Keratinocyte (primary cell): ENCODE measurements at regions not wholly inside any gene's neighbourhood (a gene's known extent, or its start where the extent isn't known, plus 50 kb on each side); places are given as distances from the start of the nearest gene placed in this dataset.

Experiments
- DNase-seq: peaks from one replicate; pipeline ENCODE4 v3.0.0-alpha.2; 2011; ENCODE audit warnings: low read depth, missing footprints, low spot score
- FAIRE-seq: peaks from 2 replicates; lab custom pipeline; 2011; peaks lifted over from hg19 to GRCh38; lab: Jason Lieb, UNC
- H2AFZ ChIP-seq: 2 replicates; pipeline ENCODE4 v1.6.0; 2012; ENCODE audit warnings: low read length, control low read depth, inconsistent platforms; ENCODE audit not compliant: control insufficient read depth
- H3K27ac ChIP-seq: 2 replicates; pipeline ENCODE4 v1.5.1; 2011; ENCODE audit warnings: low read length; ENCODE audit not compliant: control insufficient read depth, insufficient read depth
- H3K27me3 ChIP-seq: 3 replicates; pipeline ENCODE4 v1.6.0; 2011; ENCODE audit warnings: low read length; ENCODE audit not compliant: control insufficient read depth, insufficient read depth; ENCODE audit errors: extremely low read depth
- H3K36me3 ChIP-seq, 2 experiments: 2 replicates in 1 of 2; 3 replicates in 1 of 2; pipeline ENCODE4 v1.5.1; 2011; ENCODE audit warnings: low read length in 2 of 2, mild to moderate bottlenecking in 1 of 2; ENCODE audit not compliant: control insufficient read depth in 2 of 2, insufficient read depth in 2 of 2; ENCODE audit errors: extremely low read depth in 1 of 2
- H3K4me1 ChIP-seq: 3 replicates; pipeline ENCODE4 v1.5.1; 2011; ENCODE audit warnings: low read length; ENCODE audit not compliant: control insufficient read depth, insufficient read depth; ENCODE audit errors: extremely low read depth
- H3K4me2 ChIP-seq: 3 replicates; pipeline ENCODE4 v1.6.0; 2011; ENCODE audit warnings: low read depth, low read length; ENCODE audit not compliant: control insufficient read depth, insufficient read depth; ENCODE audit errors: extremely low read depth
- H3K4me3 ChIP-seq, 3 experiments: fragments of 200-600 bp in 1 of 3; sonication (generic) in 1 of 3; 2 replicates in 2 of 3; 3 replicates in 1 of 3; pipeline ENCODE4 v1.5.1; 2011 to 2016; ENCODE audit warnings: low read length in 3 of 3, mild to moderate bottlenecking in 3 of 3, control low read depth in 2 of 3, inconsistent platforms in 1 of 3, low read depth in 1 of 3, mixed read lengths in 1 of 3, mixed run types in 1 of 3, moderate library complexity in 1 of 3; ENCODE audit not compliant: control insufficient read depth in 2 of 3, insufficient read depth in 2 of 3; ENCODE audit errors: extremely low read depth in 1 of 3
- H3K79me2 ChIP-seq: 2 replicates; pipeline ENCODE4 v1.6.0; 2012; ENCODE audit warnings: low read length; ENCODE audit not compliant: control insufficient read depth, insufficient read depth
- H3K9ac ChIP-seq: 3 replicates; pipeline ENCODE4 v1.6.0; 2011; ENCODE audit warnings: low read length; ENCODE audit not compliant: control insufficient read depth, insufficient read depth; ENCODE audit errors: extremely low read depth
- H3K9me1 ChIP-seq: 3 replicates; pipeline ENCODE4 v1.6.0; 2011; ENCODE audit warnings: low read length; ENCODE audit not compliant: control insufficient read depth, insufficient read depth; ENCODE audit errors: extremely low read depth
- H3K9me3 ChIP-seq: 2 replicates; pipeline ENCODE4 v1.5.1; 2012; ENCODE audit warnings: low read depth, low read length; ENCODE audit not compliant: control insufficient read depth
- H4K20me1 ChIP-seq: 3 replicates; pipeline ENCODE4 v1.6.0; 2011; ENCODE audit warnings: low read length; ENCODE audit not compliant: control insufficient read depth, insufficient read depth; ENCODE audit errors: extremely low read depth
- CTCF ChIP-seq, 3 experiments: IDR thresholded peaks in 1 of 3; conservative IDR thresholded peaks in 1 of 3; optimal IDR thresholded peaks in 1 of 3; 2 replicates in 2 of 3; 3 replicates in 1 of 3; pipeline versions ENCODE3 to v1.5.1; 2011; ENCODE audit warnings: low read length in 3 of 3, mild to moderate bottlenecking in 3 of 3, moderate library complexity in 2 of 3, control low read depth in 1 of 3, inconsistent platforms in 1 of 3; ENCODE audit not compliant: insufficient read depth in 2 of 3; ENCODE audit errors: extremely low read depth in 1 of 3
- EZH2 ChIP-seq: IDR thresholded peaks from one replicate; pipeline ENCODE4 v1.6.1; 2012; ENCODE audit warnings: inconsistent platforms, mild to moderate bottlenecking, low read length, moderate library complexity
- dilution Hi-C: fragments of 300-500 bp; cut with MboI; formaldehyde crosslinking; loops from one replicate; pipeline ENCODE4 v1.7.0; 2020; ENCODE audit warnings: low sequenced_read_pairs; ENCODE audit not compliant: extremely low pct_ligation_motif_present

DNA sequence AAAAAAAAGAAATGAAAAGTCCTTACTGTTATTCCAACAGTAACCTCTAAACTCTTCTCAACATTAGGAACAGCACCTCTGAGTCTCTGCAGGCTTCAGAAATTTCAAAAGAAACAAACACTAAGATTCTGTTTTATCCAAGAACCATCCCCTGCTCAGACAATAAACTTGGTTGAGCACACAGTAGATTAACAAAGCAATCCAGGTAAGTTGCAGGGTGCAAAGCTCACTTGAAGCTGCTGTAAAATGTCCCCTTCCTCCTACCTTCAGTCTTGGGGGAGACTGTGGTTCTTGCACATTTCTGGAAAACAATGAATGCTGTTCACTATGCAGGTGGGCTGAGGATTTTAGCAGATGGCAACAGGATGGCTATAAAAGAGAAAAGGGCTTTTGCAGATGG, 484.1 kb downstream of the IGSF11 start:
- H3K4me1 ChIP-seq = no peaks in the 10 kb centered on the region
- H3K36me3 ChIP-seq = no peaks in the 10 kb centered on the region
- H3K9me1 ChIP-seq = no peaks in the 10 kb centered on the region
- H3K4me3 ChIP-seq = no peak overlapping the region
- H3K79me2 ChIP-seq = no peaks in the 10 kb centered on the region
- no peak overlapping the region for H2AFZ ChIP-seq
- FAIRE-seq (no peak), DNase-seq (no peak)
- no peak overlapping the region for H3K9ac ChIP-seq
- H3K9me3 ChIP-seq = no peaks in the 10 kb centered on the region
- TF ChIP-seq CTCF (optimal IDR thresholded peaks at IDR 0.05 in 1 of 3, IDR thresholded peaks at IDR 0.05 in 1 of 3, conservative IDR thresholded peaks at IDR 0.05 in 1 of 3; ENCODE audit: extremely low read depth in 1 of 3, insufficient read depth in 2 of 3, low read length in 3 of 3) = no peak
- no peak for TF ChIP-seq EZH2
- H3K27ac ChIP-seq = no peak overlapping the region
- dilution Hi-C loops = no loop called here
- no peak overlapping the region for H3K4me2 ChIP-seq
- H4K20me1 ChIP-seq = no peaks in the 10 kb centered on the region
- no peaks in the 10 kb centered on the region for H3K27me3 ChIP-seq

GRCh38 chr3:118554148-118554838, 480.4 kb downstream of the IGSF11 start:
- no peak for TF ChIP-seq CTCF (optimal IDR thresholded peaks at IDR 0.05 in 1 of 3, IDR thresholded peaks at IDR 0.05 in 1 of 3, conservative IDR thresholded peaks at IDR 0.05 in 1 of 3; ENCODE audit: extremely low read depth in 1 of 3, insufficient read depth in 2 of 3, low read length in 3 of 3)
- TF ChIP-seq EZH2 = no peak
- no peaks in the 10 kb centered on the region for H3K4me1 ChIP-seq
- no peaks in the 10 kb centered on the region for H3K9me3 ChIP-seq
- no peaks in the 10 kb centered on the region for H3K79me2 ChIP-seq
- no peak for DNase-seq
- H3K4me3 ChIP-seq = no peak overlapping the region
- H2AFZ ChIP-seq = no peak overlapping the region
- H3K4me2 ChIP-seq = no peak overlapping the region
- FAIRE-seq = no peak
- no peak overlapping the region for H3K27ac ChIP-seq
- H3K9ac ChIP-seq = no peak overlapping the region
- H3K36me3 ChIP-seq = no peaks in the 10 kb centered on the region
- dilution Hi-C loops = no loop called here
- H3K9me1 ChIP-seq = no peaks in the 10 kb centered on the region
- H4K20me1 ChIP-seq = no peaks in the 10 kb centered on the region
- no peaks in the 10 kb centered on the region for H3K27me3 ChIP-seq
